Lower leg skin (tissue), 4 donors: ENCODE measurements at regions not wholly inside any gene's neighbourhood (a gene's known extent, or its start where the extent isn't known, plus 50 kb on each side); places are given as distances from the start of the nearest gene placed in this dataset.

Source experiments
- DNase-seq, 2 donors: peaks; one replicate each; pipeline ENCODE4 v3.0.0-alpha.2; 2019; ENCODE audit warnings: low spot score in 2 of 2
- H3K4me3 ChIP-seq: fragments of 200-600 bp; sonication (generic); 2 replicates; pipeline ENCODE4 v1.5.1; 2017; ENCODE audit warnings: mild to moderate bottlenecking, low read depth; ENCODE audit not compliant: poor library complexity, severe bottlenecking
- CTCF ChIP-seq, 3 donors: fragments of 450-650 bp; IDR thresholded peaks; one replicate each; pipeline ENCODE4 v1.5.1; 2016; ENCODE audit warnings: antibody characterized with exemption in 3 of 3, mild to moderate bottlenecking in 3 of 3, moderate library complexity in 2 of 3
- POLR2A ChIP-seq, 2 donors: fragments of 450-650 bp; IDR thresholded peaks; one replicate each; pipeline ENCODE4 v1.6.1; 2016 to 2017; ENCODE audit warnings: antibody characterized with exemption in 2 of 2, mild to moderate bottlenecking in 1 of 2, moderate library complexity in 1 of 2
- WGBS, 2 donors: methylation state at CpG; one replicate each; pipeline ENCODE4 v1.1.5; 2018; 5-methylcytosine and 5-hydroxymethylcytosine counted together
- intact Hi-C: fragments of 100-400 bp; cut with DNase I; formaldehyde crosslinking; loops from one replicate; pipeline ENCODE4 v1.15.0; 2023; ENCODE audit warnings: low total_unique reads

GRCh38 chr2:237181844-237182243 lies 96.2 kb downstream of the COPS8 start:
- intact Hi-C loops: no loop called here
- DNase-seq: peak; percentile 16 to 75
- 42 to 45% methylated on average over 4 of the region's 4 CpGs for WGBS, 2 donors
- no peak overlapping the region for H3K4me3 ChIP-seq
- no peak for TF ChIP-seq POLR2A (IDR thresholded peaks at IDR 0.05)
- TF ChIP-seq CTCF (IDR thresholded peaks at IDR 0.05): no peak

DNA sequence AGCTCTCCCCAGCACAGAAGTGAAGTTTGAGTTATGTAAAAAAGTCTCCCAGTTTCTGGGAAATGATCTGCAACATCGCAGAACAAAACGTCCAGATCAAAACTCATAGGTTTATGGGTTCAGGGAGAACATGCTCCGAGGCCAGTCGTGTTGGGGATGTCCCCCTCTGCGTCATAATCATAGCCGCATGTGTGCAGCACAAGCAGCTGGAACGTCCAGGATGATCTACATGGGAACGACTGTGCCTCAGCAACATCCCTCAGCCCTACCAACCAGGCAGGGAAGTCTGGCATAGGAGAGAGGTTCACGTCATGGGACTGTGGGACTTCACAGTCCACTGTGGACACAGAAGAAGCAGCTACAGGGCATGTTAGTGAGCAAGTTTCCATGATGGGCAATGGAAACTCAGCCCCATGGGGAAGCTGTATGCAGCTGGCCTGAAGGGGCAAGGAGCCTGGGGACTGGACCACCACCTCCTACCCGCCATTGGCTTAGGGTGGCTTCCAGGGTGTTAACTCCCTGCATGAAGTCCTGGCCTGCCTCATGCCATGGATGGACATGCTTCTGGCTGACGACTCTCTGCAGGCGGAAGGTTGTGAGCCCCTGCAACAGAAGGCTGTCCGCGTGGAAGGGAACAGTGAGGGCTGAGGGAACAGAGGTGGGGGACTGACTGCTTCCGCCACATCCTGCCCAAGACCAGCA lies 96.9 kb downstream of the COPS8 start:
- DNase-seq: peak; percentile 39 to 87
- 75 to 88% methylated on average over 15 of the region's 15 CpGs for WGBS, 2 donors

DNA sequence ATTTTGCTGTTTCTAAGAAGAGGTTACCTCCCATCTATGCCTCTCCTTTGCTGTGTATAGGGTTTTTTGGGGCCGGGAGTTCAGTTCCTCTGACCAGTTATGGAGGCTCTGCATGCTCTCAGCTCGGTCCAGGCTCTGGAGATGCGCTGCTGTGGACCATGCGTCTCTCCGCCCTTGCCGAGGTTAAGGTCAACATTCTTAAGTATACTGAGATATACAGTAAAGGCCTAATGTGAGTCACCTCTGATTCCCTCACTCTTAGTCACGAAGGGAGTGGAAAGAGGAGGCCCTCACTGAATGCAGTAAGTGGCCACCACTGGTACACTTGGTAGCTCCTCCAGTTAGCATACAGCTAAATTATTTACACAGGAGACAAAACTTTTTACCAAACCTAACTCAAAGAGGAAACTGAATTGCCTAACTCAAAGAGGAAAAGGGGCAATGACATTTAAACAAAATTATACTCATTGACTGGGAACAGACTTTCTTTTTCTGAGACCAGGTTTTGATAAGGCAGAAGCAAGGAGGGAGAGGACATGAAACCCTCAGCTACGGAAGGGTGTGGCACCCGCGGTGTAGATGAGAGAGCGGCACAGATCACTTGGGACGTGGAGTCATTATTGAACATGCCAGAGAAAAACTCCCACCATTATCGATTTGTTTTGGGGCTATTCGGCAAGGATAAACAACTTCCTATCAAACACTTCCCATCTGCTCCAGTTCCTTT lies 98.7 kb downstream of the COPS8 start:
- H3K4me3 ChIP-seq: no peak overlapping the region
- intact Hi-C loops: no loop called here
- DNase-seq: peak in 1 of 2 donors; percentile 9
- no peak for TF ChIP-seq POLR2A (IDR thresholded peaks at IDR 0.05)
- WGBS, 2 donors: 90 to 92% methylated on average over 14 of the region's 14 CpGs

More for the DNA sequence above, 96.9 kb downstream of the COPS8 start:
- no peak overlapping the region for H3K4me3 ChIP-seq
- no peak for TF ChIP-seq CTCF (IDR thresholded peaks at IDR 0.05)
- no peak for TF ChIP-seq POLR2A (IDR thresholded peaks at IDR 0.05)
- intact Hi-C loops: no loop called here

DNA sequence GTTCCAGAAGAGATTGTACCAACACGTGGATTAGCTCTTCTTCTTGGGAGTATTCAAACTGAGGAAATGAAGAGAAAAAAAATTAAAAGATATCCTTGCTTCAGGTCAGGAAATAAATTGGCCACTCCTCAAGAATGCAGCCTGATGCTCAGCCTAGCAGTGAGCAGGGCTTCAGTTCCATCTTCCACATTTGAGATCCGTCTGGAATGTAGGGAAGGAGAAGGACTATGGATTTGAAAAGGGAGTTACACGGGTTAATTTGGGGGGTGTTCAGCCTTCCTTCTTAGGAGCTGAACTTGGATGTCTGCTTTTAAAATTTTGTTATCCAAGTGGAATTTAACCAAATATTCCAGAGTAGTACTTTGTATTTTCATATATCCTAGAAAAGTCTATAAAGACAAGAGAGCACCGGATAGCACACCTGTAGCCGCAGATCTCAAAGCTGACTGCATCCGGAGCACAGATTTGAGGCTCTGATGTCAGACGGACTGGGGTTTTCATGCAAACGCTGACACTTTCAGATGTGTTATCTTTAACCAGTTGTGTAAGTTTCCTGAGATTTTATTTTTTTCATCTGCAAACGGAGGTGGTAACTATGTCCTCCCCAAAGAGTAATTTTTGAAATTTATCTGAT lies 99.3 kb downstream of the COPS8 start:
- no peak overlapping the region for H3K4me3 ChIP-seq
- WGBS, 2 donors: 77% methylated on average over 9 of the region's 9 CpGs
- no peak for DNase-seq
- TF ChIP-seq POLR2A (IDR thresholded peaks at IDR 0.05): no peak
- no peak for TF ChIP-seq CTCF (IDR thresholded peaks at IDR 0.05)
- intact Hi-C loops: no loop called here

DNA sequence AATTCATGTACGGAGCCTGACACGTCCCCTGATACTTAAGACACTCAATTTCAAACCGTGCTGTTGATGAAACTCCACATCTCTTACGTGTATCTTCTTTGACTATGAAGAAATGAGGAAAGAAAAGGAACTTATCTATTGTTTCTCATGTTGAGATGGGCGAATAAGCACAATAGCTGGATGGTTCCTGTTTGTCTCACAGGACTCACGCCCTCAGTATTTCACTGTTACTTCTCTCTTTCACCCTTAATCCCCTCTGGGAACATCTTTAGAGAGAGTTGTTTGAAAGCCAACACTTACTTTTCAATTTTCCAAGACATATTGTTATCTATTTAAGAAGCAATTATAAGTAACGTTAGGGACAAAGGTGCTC lies 99.8 kb downstream of the COPS8 start:
- WGBS, 2 donors: 70 to 74% methylated on average over 7 of the region's 7 CpGs
- H3K4me3 ChIP-seq: no peak overlapping the region
- intact Hi-C loops: no loop called here
- TF ChIP-seq CTCF (IDR thresholded peaks at IDR 0.05): no peak
- no peak for TF ChIP-seq POLR2A (IDR thresholded peaks at IDR 0.05)
- no peak for DNase-seq

DNA sequence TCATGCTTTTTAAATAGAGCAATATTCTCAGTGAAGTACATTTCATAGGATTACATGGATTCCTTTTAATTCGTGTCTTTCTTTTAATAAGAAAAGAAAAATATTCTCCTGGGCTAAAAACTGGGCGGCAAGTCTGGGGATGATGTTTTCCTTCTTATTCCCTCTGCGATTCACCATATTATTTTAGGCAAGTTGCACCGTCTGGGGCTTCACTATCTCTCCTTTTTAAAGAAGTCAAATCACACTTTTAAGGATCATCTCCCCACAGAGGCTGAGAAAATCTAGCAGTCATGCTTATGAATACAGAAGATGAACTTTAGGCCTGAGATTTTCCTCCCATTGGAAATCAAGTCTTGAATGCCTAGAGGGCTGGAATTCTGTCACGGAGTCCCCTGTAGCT lies 104.1 kb downstream of the COPS8 start:
- intact Hi-C loops: no loop called here
- H3K4me3 ChIP-seq: no peak overlapping the region
- TF ChIP-seq POLR2A (IDR thresholded peaks at IDR 0.05): no peak
- no peak for TF ChIP-seq CTCF (IDR thresholded peaks at IDR 0.05)
- 91 to 95% methylated on average over 5 of the region's 5 CpGs for WGBS, 2 donors
- DNase-seq: no peak
